Stimulated activated effector memory CD8-positive, alpha-beta T cell treated with anti-CD3 and anti-CD28 coated beads, Interleukin-12 subunit alpha, Interleukin-12 subunit beta, amount 100 ng/mL, for 72 hours (primary cell): ENCODE measurements at regions not wholly inside any gene's neighbourhood (a gene's known extent, or its start where the extent isn't known, plus 50 kb on each side); places are given as distances from the start of the nearest gene placed in this dataset.
"Not testable (repeated sequence)": the region's sequence is repeated elsewhere in the genome, so short reads cannot be mapped to it uniquely, and the experiment has no call there.

Source experiments
- ATAC-seq: fragments of 150-1000 bp; cut with Tn5 transposase; 2 replicates; pipeline ENCODE4 v1.10.0; 2021
- DNase-seq, 2 donors: peaks; one replicate each; pipeline ENCODE4 v3.0.0; 2021 to 2022; ENCODE audit warnings: low spot score in 2 of 2
- H3K27ac Mint-ChIP-seq: one replicate; pipeline ENCODE4 v1.8.0; 2022; ENCODE audit warnings: mild to moderate bottlenecking, mixed read lengths
- H3K36me3 Mint-ChIP-seq: one replicate; pipeline ENCODE4 v1.8.0; 2022; ENCODE audit warnings: mild to moderate bottlenecking, mixed read lengths
- H3K4me1 Mint-ChIP-seq: one replicate; pipeline ENCODE4 v1.8.0; 2022; ENCODE audit warnings: mixed read lengths
- H3K4me3 Mint-ChIP-seq: one replicate; pipeline ENCODE4 v1.8.0; 2022; ENCODE audit warnings: mild to moderate bottlenecking, mixed read lengths
- H3K9me3 Mint-ChIP-seq: one replicate; pipeline ENCODE4 v1.8.0; 2022; ENCODE audit warnings: mixed read lengths

GRCh38 chr14:40757376-40757950, 849.2 kb upstream of the LRFN5 start:
- Mint-ChIP-seq H3K9me3 (peaks cover 17% of the 10 kb centered on the region), H3K27ac (no peak overlapping the region), H3K4me1 (no peaks in the 10 kb centered on the region), H3K4me3 (no peak overlapping the region), H3K36me3 (no peaks in the 10 kb centered on the region)
- no peak for ATAC-seq
- DNase-seq = no peak

GRCh38 chr14:40733206-40733605, 873.5 kb upstream of the LRFN5 start:
- H3K36me3 Mint-ChIP-seq = no peaks in the 10 kb centered on the region
- ATAC-seq (no peak), DNase-seq (no peak)
- no peak overlapping the region for H3K27ac Mint-ChIP-seq
- peaks cover 9% of the 10 kb centered on the region for H3K9me3 Mint-ChIP-seq
- no peaks in the 10 kb centered on the region for H3K4me1 Mint-ChIP-seq
- no peak overlapping the region for H3K4me3 Mint-ChIP-seq

- no peaks in the 10 kb centered on the region for H3K4me1 Mint-ChIP-seq
- DNase-seq (no peak), ATAC-seq (no peak)
- H3K36me3 Mint-ChIP-seq = no peaks in the 10 kb centered on the region
- no peak overlapping the region for H3K27ac Mint-ChIP-seq
- H3K4me3 Mint-ChIP-seq = no peak overlapping the region
- H3K9me3 Mint-ChIP-seq = peaks cover 20% of the 10 kb centered on the region
Observed at GRCh38 chr14:40727107-40727506, 879.6 kb upstream of the LRFN5 start.

DNA sequence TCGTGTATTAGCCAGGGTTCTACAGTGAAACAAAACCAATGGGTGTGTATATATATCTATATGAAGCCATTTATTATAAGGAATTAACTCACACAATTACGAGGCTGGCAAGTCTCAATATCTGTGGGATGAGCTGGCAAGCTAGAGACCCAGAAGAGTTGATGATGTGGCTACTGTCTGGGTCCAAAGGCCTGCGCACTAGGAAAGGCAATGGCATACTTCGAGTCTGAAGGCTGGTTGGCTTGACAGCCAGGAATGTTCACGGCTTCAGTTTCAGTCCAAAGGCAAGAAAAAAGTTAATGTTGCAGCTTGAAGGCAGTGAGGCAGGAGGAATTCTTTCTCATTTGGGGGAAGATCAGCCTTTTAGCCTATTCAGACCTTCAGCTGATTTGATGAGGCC, 893.3 kb upstream of the LRFN5 start:
- Mint-ChIP-seq H3K4me1 (no peaks in the 10 kb centered on the region), H3K9me3 (peaks cover 12% of the 10 kb centered on the region), H3K4me3 (no peak overlapping the region), H3K36me3 (no peaks in the 10 kb centered on the region), H3K27ac (no peak overlapping the region)
- DNase-seq = no peak
- ATAC-seq = no peak

DNA sequence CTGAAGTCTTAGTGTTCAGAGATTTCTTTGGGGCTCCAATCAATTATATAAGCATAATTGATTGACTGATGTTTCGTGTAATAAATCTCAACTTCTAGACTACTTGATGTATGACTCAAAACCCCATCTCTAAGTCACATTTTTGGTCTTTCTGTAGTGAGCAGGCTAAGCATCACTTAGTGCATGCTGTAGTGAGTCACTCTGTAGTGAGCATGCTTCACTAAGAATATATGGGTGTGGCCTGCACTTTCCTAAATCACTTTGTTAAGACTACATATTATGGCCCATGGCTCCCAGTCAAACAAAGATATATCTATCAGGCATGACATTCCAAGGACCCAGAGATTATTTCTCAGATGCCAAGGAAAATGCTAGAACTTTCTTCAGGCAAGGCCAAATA, 909.4 kb upstream of the LRFN5 start:
- Mint-ChIP-seq H3K4me3 (no peak overlapping the region), H3K27ac (no peak overlapping the region), H3K4me1 (no peaks in the 10 kb centered on the region), H3K9me3 (peaks cover 16% of the 10 kb centered on the region), H3K36me3 (no peaks in the 10 kb centered on the region)
- ATAC-seq (no peak), DNase-seq (no peak)

DNA sequence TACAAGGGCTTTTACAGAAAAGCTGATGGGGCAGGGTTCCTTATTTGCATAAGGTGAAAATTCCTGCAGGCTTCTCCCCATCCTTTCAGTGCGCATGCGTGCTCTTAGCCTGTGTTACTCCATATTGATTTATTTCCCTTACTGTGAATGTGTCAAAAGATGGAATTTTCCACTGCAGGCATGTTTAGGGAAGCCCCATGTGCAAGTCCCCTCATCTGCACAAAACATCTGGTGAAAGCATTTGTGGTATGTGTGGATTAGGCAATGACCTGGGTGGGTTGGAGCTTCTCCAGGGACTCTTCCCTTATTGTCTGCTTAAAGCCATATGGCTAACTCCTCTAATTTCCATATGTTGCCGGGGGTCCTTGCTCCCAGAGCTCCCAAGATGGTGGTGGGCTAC, 912.7 kb upstream of the LRFN5 start:
- no peak overlapping the region for H3K27ac Mint-ChIP-seq
- no peak for DNase-seq
- H3K9me3 Mint-ChIP-seq = peaks cover 13% of the 10 kb centered on the region
- ATAC-seq = no peak
- H3K4me3 Mint-ChIP-seq = no peak overlapping the region
- no peaks in the 10 kb centered on the region for H3K36me3 Mint-ChIP-seq
- H3K4me1 Mint-ChIP-seq = no peaks in the 10 kb centered on the region

DNA sequence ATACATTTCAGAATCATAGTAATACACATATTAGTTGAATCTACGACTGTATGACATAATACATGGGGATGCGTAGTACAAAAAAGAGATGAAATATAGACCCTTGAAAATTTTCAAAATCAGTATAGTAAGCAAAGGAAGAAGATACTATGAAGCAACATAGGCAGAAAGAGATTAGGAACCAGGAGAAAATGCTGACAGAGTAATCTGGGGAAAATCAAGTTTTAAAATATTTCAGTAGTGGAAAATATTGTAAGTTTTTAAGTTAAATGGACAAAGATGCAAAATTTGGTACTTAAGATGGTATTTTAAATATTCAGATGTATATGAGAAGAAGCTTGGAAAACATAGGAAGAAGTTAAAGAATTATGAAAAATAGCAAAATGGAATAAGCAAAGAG, 915.6 kb upstream of the LRFN5 start:
- H3K4me1 Mint-ChIP-seq = no peaks in the 10 kb centered on the region
- peaks cover 10% of the 10 kb centered on the region for H3K9me3 Mint-ChIP-seq
- H3K27ac Mint-ChIP-seq = no peak overlapping the region
- H3K4me3 Mint-ChIP-seq = no peak overlapping the region
- ATAC-seq (no peak), DNase-seq (no peak)
- no peaks in the 10 kb centered on the region for H3K36me3 Mint-ChIP-seq

GRCh38 chr14:40685764-40686163, 920.9 kb upstream of the LRFN5 start:
- H3K27ac Mint-ChIP-seq = no peak overlapping the region
- H3K4me3 Mint-ChIP-seq = no peak overlapping the region
- no peak for DNase-seq
- ATAC-seq = no peak
- H3K4me1 Mint-ChIP-seq = no peaks in the 10 kb centered on the region
- H3K36me3 Mint-ChIP-seq = no peaks in the 10 kb centered on the region
- H3K9me3 Mint-ChIP-seq = peaks cover 8% of the 10 kb centered on the region

GRCh38 chr14:40684328-40684727, 922.3 kb upstream of the LRFN5 start:
- ATAC-seq (no peak), DNase-seq (no peak)
- no peaks in the 10 kb centered on the region for H3K36me3 Mint-ChIP-seq
- peaks cover 12% of the 10 kb centered on the region for H3K9me3 Mint-ChIP-seq
- H3K4me3 Mint-ChIP-seq = no peak overlapping the region
- H3K4me1 Mint-ChIP-seq = no peaks in the 10 kb centered on the region
- H3K27ac Mint-ChIP-seq = no peak overlapping the region

GRCh38 chr14:40682131-40682913, 924.4 kb upstream of the LRFN5 start:
- no peak for ATAC-seq
- no peak for DNase-seq
- H3K4me1 Mint-ChIP-seq = no peaks in the 10 kb centered on the region

GRCh38 chr14:40679256-40679655, 927.4 kb upstream of the LRFN5 start:
- Mint-ChIP-seq H3K9me3 (peaks cover 10% of the 10 kb centered on the region), H3K4me3 (no peak overlapping the region), H3K27ac (no peak overlapping the region), H3K36me3 (no peaks in the 10 kb centered on the region), H3K4me1 (no peaks in the 10 kb centered on the region)
- ATAC-seq (no peak), DNase-seq (no peak)

More at GRCh38 chr14:40682131-40682913, 924.4 kb upstream of the LRFN5 start:
- H3K27ac Mint-ChIP-seq = no peak overlapping the region
- no peak overlapping the region for H3K4me3 Mint-ChIP-seq
- H3K36me3 Mint-ChIP-seq = no peaks in the 10 kb centered on the region
- H3K9me3 Mint-ChIP-seq = peaks cover 14% of the 10 kb centered on the region

- H3K9me3 Mint-ChIP-seq = not testable (repeated sequence)
Observed at GRCh38 chr14:40677206-40677605, 929.5 kb upstream of the LRFN5 start.

DNA sequence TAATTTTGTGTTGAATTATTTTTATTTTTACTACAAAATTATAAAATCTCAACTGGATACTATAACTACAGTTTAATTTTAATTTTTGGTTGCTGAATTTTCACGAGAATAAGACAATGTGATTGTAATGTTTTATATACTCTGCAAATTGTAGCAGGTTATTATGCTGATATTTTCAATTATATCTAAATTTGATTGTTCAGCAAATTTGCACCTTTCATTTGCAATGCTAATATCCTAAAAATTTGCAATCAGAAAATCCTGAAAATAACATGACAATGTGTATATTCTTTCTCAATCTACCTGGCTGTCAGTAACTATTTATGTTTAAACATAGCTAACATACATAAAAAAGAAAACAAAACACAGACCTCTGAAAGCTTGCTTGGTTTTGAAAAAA, 932.2 kb upstream of the LRFN5 start:
- Mint-ChIP-seq H3K27ac (no peak overlapping the region), H3K4me1 (no peaks in the 10 kb centered on the region), H3K4me3 (no peak overlapping the region), H3K9me3 (peaks cover 2% of the 10 kb centered on the region), H3K36me3 (no peaks in the 10 kb centered on the region)
- no peak for DNase-seq
- ATAC-seq = no peak

More at GRCh38 chr14:40677206-40677605, 929.5 kb upstream of the LRFN5 start:
- H3K27ac Mint-ChIP-seq, ATAC-seq, H3K36me3 Mint-ChIP-seq, H3K4me3 Mint-ChIP-seq, H3K4me1 Mint-ChIP-seq, DNase-seq: not testable (repeated sequence)

DNA sequence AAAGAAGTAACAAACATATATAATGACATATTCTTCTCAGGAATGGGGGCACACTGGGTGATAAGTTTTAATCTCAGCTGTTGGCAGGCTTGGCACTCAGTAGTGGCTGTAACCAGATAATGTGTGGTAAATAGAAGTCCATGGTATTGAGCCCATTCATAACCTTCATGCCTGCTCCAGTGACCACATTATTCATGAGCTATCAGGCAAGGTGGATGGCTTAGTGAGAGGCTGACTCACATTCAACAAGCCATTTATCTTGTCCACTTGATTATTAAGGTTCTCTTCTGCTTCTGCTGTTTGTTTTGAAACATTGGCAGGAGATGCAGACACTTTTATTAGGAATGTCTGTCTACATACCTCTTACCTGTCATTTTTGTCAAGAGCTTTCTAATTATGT, 950.4 kb upstream of the LRFN5 start:
- DNase-seq = no peak
- no peaks in the 10 kb centered on the region for H3K36me3 Mint-ChIP-seq
- H3K27ac Mint-ChIP-seq = no peak overlapping the region
- no peaks in the 10 kb centered on the region for H3K4me1 Mint-ChIP-seq
- peaks cover 8% of the 10 kb centered on the region for H3K9me3 Mint-ChIP-seq
- ATAC-seq = no peak
- no peak overlapping the region for H3K4me3 Mint-ChIP-seq

DNA sequence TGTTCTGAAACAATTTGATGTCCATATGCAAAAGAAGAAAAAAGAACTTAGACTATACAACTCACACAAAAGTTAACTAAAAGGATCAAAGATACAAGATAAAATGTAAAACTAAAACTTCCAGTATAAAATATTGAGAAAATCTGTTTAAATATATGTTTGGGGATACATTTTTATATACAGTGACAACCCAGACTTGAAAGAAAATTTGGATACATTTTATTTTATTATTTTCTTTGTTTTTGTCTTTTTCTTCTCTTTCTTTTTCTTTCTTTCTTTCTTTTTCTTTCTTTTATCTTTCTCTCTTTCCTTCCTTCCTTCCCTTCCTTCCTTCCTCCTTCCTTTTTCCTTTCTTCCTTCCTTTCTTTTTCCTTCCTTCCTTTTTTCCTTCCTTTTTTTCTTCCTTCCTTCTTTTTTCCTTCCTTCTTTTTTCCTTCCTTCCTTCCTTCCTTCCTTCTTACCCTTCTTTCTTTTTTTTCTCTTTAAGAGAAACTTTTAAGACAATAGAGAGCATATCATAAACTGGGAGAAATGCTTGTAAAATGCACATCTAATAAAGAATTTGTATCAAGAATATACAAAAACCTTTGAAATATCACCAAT, 954.5 kb upstream of the LRFN5 start:
- H3K27ac Mint-ChIP-seq = no peak overlapping the region
- no peaks in the 10 kb centered on the region for H3K36me3 Mint-ChIP-seq
- no peak for DNase-seq
- H3K4me3 Mint-ChIP-seq = no peak overlapping the region
- ATAC-seq = no peak
- no peaks in the 10 kb centered on the region for H3K4me1 Mint-ChIP-seq
- peaks cover 11% of the 10 kb centered on the region for H3K9me3 Mint-ChIP-seq

- Mint-ChIP-seq H3K36me3 (no peaks in the 10 kb centered on the region), H3K4me1 (no peaks in the 10 kb centered on the region), H3K4me3 (no peak overlapping the region), H3K27ac (no peak overlapping the region), H3K9me3 (peaks cover 9% of the 10 kb centered on the region)
- ATAC-seq (no peak), DNase-seq (no peak)
Observed at GRCh38 chr14:40630471-40630870, 976.2 kb upstream of the LRFN5 start.
